ENCODE measurements at regions not wholly inside any gene's neighbourhood (a gene's known extent, or its start where the extent isn't known, plus 50 kb on each side); places are given as distances from the start of the nearest gene placed in this dataset.

- TF ChIP-seq CTCF (IDR thresholded peaks at IDR 0.05; ENCODE audit: poor library complexity, severe bottlenecking) (no peak), POLR2AphosphoS5 (IDR thresholded peaks at IDR 0.05) (no peak), RAD21 (conservative IDR thresholded peaks at IDR 0.05) (no peak), EZH2 (IDR thresholded peaks at IDR 0.05; ENCODE audit: borderline replicate concordance, insufficient read depth, low read length, poor library complexity, severe bottlenecking) (no peak)
- TF ChIP-seq, protein P1, sequence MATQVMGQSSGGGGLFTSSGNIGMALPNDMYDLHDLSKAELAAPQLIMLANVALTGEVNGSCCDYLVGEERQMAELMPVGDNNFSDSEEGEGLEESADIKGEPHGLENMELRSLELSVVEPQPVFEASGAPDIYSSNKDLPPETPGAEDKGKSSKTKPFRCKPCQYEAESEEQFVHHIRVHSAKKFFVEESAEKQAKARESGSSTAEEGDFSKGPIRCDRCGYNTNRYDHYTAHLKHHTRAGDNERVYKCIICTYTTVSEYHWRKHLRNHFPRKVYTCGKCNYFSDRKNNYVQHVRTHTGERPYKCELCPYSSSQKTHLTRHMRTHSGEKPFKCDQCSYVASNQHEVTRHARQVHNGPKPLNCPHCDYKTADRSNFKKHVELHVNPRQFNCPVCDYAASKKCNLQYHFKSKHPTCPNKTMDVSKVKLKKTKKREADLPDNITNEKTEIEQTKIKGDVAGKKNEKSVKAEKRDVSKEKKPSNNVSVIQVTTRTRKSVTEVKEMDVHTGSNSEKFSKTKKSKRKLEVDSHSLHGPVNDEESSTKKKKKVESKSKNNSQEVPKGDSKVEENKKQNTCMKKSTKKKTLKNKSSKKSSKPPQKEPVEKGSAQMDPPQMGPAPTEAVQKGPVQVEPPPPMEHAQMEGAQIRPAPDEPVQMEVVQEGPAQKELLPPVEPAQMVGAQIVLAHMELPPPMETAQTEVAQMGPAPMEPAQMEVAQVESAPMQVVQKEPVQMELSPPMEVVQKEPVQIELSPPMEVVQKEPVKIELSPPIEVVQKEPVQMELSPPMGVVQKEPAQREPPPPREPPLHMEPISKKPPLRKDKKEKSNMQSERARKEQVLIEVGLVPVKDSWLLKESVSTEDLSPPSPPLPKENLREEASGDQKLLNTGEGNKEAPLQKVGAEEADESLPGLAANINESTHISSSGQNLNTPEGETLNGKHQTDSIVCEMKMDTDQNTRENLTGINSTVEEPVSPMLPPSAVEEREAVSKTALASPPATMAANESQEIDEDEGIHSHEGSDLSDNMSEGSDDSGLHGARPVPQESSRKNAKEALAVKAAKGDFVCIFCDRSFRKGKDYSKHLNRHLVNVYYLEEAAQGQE (IDR thresholded peaks at IDR 0.05; ENCODE audit: borderline replicate concordance): no peak
These were observed 420.6 kb upstream of the UBE2E3 start for GRCh38 chr2:180559771-180560170.

Data from neural cell (in vitro differentiated cells).